Mammary epithelial cell (primary cell): ENCODE measurements at regions not wholly inside any gene's neighbourhood (a gene's known extent, or its start where the extent isn't known, plus 50 kb on each side); places are given as distances from the start of the nearest gene placed in this dataset.

Source experiments
- CTCF ChIP-seq, 2 donors: IDR thresholded peaks in 1 of 2; conservative IDR thresholded peaks in 1 of 2; 2 replicates each; pipeline ENCODE4 v1.5.1; 2011 to 2012; ENCODE audit warnings: inconsistent platforms in 2 of 2, low read length in 2 of 2, mild to moderate bottlenecking in 2 of 2, control low read depth in 1 of 2, low read depth in 1 of 2; ENCODE audit not compliant: insufficient read depth in 1 of 2; ENCODE audit errors: extremely low read depth in 1 of 2
- EZH2 ChIP-seq: IDR thresholded peaks from 2 replicates; pipeline ENCODE4 v1.6.1; 2012; ENCODE audit warnings: low read length, inconsistent platforms, borderline replicate concordance

GRCh38 chr6:23222724-23223123 is 653.4 kb downstream of the HDGFL1 start:
- TF ChIP-seq CTCF (conservative IDR thresholded peaks at IDR 0.05 in 1 of 2, IDR thresholded peaks at IDR 0.05 in 1 of 2; ENCODE audit: extremely low read depth in 1 of 2, insufficient read depth in 1 of 2, low read depth in 1 of 2, low read length in 2 of 2) (no peak), EZH2 (no peak)
